GM18517 (cell line): ENCODE measurements at regions not wholly inside any gene's neighbourhood (a gene's known extent, or its start where the extent isn't known, plus 50 kb on each side); places are given as distances from the start of the nearest gene placed in this dataset.
A peak's percentile ranks its signal among the peaks of the same experiment; 100 is the strongest.
"Not testable (repeated sequence)": the region's sequence is repeated elsewhere in the genome, so short reads cannot be mapped to it uniquely, and the experiment has no call there.

Experiments
- ATAC-seq: cut with Tn5 transposase; IDR thresholded peaks from one replicate; pipeline ENCODE4 v1.9.1; 2021; ENCODE audit warnings: mild to moderate bottlenecking, moderate library complexity; ENCODE audit not compliant: unreplicated experiment

- ATAC-seq = not testable (repeated sequence)
These were observed 336.5 kb downstream of the CETN3 start for GRCh38 chr5:90073026-90073570.

DNA sequence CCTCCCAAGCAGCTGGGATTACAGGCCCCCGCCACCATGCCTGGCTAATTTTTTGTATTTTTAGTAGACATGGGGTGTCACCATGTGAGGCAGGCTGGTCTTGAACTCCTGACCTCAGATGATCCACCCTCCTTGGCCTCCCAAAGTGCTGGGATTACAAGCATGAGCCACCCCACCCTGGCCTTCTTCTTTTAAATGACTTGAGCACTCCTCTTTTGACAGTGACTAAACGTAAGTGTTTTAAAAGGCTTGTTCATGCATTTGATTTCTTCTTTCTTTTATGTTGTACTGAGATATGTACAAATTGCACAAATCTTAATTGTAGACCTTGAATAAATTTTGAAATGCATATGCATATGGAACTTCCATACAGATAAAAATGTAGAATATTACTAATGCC lies 337.9 kb downstream of the CETN3 start:
- no peak for ATAC-seq

DNA sequence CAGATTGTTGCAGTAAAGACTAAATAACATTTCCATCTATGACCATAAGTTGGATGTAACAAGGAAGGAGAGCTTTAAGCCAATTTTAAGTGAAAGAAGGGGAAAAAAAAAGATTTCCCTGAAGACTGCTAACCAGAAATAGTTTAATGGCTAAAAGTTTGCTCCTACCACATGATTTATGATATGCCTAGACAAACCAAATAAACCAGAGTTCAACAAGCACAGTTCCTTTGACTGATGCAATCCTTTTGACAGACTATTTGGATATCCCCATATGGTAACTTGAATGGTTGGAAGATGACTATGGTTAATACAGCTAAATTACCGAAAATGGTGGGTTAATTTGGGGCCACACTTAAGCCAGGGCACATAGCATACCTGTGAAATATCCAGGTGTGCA lies 338.5 kb downstream of the CETN3 start:
- ATAC-seq = no peak

GRCh38 chr5:90066920-90067319 lies 342.6 kb downstream of the CETN3 start:
- ATAC-seq = no peak

- no peak for ATAC-seq
These were observed 352.4 kb downstream of the CETN3 start for GRCh38 chr5:90056911-90057705.

DNA sequence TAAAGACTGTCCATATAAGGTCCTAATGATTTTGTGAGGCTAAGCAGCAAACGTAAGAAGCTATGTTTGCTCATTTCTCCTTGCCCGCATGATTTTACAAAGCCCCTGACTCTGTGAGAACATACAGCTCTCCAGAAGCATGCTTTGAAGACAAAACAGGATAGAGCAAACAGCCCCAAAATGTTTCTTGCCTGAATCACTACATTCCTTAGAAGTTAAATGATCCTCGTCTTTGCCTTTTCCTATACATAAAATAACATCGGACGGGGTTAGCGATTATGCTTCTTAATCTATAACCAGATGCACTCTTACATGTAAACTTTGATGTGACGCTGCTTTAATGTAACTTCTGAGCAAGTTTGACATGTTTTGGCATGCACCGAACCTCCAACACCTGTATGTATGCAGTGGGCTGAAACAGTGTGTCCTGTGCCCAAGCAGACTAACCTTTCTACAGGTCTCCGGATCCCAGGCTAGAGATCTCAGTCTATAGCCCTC lies 353.7 kb downstream of the CETN3 start:
- ATAC-seq = no peak

DNA sequence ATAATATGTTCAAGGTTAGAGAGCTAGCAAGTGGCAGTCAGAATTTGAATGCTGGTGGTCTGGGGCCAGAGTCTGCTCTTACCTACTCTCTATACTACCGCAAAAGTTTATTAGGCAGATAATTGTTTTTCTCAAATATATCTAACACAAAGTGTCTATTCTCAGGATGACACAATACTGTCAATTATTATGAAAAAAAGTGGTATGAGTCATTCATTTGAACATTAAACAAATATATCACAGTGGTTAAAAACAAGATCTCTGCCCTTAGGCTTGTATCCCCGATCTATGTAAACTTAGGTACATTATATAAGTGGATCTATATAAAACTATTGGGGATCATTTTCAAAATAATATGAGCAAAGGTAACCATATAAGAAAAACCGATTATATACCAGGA lies 354.9 kb downstream of the CETN3 start:
- ATAC-seq = no peak

- no peak for ATAC-seq
These were observed 357.8 kb downstream of the CETN3 start for GRCh38 chr5:90051756-90052155.

DNA sequence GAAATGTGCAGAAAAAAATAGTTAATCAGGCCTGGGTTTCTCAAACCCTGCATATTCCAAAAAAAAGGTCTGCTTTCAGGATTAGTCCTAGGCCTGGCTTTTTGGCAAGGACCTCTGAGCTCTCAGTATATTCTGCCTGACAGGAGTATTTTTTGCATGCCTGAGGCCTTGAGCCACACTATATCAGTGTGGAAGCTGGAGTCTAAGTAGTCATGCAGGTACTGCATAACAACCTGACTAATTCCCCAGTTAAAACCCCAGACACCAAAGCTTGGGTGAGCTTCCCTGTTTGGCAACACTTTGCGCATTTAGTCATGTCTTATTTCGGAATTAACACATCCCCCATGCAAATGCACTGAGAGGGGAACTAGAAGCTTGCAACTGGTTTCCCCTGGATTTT lies 359.5 kb downstream of the CETN3 start:
- ATAC-seq = no peak

DNA sequence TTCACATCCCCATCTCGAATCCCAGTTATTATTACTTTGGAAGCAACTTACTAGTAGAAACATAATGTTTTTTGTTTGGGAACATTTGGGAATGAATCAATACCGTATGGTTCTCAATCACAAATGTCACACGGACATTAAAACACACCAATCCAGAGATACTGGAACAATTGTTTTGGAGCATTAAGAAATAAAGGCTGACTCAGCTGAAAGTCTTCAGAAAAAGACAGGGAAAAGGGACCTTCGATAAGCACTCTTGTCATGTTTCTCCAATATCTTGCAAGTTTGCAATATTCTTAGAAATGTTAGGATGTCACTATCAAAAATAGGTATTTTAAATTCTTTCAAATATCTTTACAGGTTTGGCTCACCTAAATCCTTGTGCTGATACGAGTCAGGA lies 362.4 kb downstream of the CETN3 start:
- ATAC-seq = no peak

DNA sequence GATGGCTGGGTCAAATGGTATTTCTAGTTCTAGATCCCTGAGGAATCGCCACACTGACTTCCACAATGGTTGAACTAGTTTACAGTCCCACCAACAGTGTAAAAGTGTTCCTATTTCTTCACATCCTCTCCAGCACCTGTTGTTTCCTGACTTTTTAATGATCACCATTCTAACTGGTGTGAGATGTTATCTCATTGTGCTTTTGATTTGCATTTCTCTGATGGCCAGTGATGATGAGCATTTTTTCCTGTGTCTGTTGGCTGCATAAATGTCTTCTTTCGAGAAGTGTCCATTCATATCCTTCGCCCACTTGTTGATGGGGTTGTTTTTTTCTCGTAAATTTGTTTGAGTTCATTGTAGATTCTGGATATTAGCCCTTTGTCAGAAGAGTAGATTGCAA lies 369.5 kb downstream of the CETN3 start:
- ATAC-seq = not testable (repeated sequence)

DNA sequence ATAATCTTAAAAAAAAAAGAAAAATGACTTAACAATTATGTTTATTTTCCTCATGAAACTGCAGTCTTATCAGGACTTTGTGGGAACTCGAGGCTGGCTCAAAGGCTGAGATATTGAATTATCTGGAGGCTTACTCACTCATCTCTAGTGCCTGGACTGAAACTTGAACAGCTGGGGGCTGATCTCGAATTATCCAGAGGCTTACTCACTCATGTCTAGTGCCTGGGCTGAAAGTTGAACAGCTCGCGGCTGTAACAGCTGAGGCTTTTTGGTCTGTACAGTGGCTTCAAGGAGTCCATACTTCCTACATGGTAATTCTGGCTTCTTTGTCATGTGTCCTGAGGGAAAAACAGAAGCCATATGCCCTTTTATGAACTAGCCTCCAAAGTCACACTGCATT lies 371.9 kb downstream of the CETN3 start:
- no peak for ATAC-seq

GRCh38 chr5:90022711-90023053 lies 386.9 kb downstream of the CETN3 start:
- peak; percentile 48 for ATAC-seq

DNA sequence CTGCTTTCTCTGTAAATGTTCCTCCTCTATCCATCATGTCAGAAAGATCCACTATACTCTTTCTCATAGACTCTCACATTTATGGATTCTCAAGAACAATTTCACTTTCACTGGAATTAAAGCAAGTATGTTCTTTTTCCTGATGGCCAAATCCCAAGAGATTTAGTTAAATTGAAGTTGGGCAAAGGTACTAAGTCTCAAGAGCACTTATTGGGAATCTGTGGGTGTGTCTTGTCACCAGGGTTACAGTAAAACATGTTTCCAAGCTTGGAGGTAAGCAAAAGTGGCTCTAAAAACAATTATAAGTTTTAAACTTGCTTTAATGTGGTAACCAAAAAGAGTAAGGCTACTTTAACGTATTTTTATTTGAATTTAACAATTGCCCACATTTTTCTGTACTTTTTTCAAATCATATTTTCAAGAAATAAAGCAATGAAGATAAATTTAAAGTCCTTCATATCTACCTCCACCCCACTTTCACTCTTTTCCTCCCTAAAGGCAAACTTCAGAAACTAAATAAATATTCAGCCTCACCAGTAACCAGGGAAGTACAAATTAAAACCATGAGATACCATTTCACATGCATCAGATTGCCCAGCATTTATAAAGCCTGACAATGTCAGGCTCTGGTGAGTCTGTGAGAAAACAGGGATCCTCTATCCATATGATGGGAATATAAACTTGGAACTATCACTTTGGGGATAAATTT lies 387.4 kb downstream of the CETN3 start:
- ATAC-seq = no peak

DNA sequence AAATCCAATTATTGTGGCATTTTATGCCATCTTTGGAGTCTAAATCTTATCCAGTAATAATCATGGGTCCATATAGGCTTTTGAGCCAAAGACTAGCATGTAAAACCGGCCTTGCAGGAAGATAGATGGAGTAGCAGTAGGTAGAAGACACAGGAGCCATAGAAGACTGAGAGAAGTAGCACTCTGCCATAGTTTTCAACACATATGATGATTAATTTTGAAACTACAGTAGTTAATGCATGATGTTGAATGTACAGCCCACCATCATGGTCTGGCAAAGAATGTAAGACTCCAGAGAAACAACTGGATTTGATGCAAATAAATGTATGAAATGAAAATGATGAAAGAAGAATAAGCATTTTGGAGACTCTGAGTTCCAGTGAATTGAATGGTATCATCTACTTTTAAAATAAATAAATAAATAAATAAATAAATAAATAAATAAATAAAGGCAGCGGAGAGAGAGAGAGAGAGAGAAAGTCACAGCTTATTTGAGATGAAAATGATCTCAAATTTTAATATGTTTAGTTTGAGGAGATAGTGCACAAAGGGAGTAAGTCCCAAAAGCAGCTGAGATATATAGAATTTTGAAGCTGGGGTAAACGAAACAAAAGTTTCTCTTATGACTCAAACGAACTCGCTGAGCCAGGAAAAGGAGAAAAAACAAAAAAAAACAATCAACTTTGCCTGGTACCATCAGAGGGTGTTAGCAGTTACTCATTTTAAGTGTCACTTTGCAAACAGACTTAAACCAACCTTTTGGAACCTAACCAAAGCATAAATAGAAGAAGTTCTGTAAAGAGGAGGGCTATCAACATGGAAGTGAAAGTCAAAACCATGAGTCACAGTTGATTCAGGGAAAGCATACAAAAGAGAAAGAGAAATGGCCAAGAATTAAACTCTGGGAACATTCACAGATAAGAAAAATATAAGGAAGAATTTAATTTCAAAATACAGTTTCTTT lies 388.7 kb downstream of the CETN3 start:
- ATAC-seq = peak; percentile 97

DNA sequence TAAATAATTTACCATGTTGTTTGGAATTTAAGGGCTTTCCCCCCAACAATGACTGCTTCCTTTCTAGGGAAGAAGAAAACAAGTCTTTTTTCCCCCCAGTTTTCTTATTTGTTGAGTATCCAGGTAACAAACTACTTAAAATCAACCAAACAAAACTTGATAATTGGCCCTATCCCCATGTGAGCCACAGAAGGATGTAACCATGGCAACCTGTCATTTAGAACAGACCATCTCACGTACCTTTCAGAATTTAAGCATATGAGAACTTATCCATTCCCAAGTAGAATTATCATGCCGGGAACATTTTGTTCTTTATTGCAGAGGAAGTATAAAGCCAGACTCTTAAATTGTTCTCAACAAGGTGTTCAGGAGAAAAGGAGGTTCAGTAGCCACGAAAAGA lies 392.3 kb downstream of the CETN3 start:
- ATAC-seq = no peak

DNA sequence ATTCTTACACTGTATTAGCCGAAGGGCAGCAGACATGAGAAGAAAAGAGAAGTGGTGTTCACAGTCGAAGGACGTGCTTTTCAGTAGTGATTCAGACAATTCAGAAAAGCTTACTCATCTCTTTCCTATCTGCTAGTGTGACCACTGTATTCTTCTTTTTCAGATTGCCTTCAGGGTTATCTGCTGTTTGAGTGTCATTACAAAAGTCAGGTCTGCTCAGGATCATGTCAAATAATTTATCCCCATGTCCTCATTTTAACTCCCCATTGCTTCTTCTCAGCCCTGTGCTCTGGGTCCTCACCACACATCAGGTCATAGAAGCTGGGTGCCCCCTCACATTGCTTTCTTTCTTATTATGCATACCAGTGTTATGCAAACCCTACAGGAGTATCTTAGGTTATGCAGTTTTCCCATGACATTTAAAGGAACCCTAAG lies 394.0 kb downstream of the CETN3 start:
- peak; percentile 94 for ATAC-seq

DNA sequence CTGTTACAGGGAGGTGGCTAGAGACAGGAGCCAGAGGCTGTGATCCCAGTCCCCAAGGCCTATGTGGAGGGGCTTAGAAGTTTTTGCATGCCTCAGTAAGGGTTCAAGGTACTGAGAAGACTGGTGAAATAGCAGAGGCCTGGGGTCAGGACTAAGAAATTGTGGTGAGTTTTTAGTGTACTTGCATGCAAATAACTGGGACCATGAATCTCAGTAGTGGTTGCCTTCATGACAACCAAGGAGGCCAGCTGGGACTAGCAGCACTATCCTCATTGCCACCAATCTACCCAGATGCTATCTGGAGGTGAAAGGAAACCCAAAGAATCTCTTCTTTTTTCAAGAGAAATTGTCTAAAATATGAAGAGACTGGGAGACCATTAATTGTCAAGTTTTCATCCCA lies 395.1 kb downstream of the CETN3 start:
- peak; percentile 86 for ATAC-seq

GRCh38 chr5:90000351-90000750 lies 409.2 kb downstream of the CETN3 start:
- peak; percentile 51 for ATAC-seq

- no peak for ATAC-seq
These were observed 410.8 kb downstream of the CETN3 start for GRCh38 chr5:89998519-89999305.
